Activated T-cell treated with anti-CD3 and anti-CD28 coated beads for 4 hours (primary cell): ENCODE measurements at regions not wholly inside any gene's neighbourhood (a gene's known extent, or its start where the extent isn't known, plus 50 kb on each side); places are given as distances from the start of the nearest gene placed in this dataset.

ENCODE experiments used
- DNase-seq: peaks from one replicate; pipeline ENCODE4 v3.0.0-alpha.2; 2020

DNA sequence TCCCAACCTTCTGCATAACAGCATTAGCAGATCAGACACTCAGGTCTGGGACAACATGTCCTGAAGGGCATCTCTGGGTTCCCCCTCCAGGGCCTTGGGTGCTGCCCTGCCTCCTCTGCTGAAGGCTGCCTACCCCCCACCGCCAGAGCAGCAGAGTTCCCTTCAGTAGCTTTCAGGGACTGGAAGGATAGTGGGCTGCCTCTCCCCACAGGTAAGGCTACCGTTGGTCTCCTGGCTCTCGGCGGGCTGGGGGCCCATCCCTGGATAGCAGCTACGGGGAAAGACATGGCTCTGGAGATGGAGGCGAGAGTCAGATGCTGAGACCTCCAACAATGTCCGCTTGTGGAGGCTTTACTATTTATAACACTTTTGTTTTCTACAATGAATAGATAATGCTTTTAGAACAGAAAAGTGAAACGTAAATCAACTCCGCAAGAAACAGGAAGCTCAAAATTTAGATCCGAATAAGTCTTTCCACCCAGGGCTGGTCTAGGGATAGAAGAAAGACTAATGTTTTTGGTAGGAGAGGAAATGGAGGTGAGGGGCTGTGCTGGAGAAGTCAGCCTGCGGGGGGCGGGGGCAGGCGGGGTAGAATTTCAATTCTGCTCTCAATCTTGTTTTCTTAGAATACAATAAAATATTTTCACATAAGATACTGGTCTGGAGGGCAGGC, 58.4 kb downstream of the ARL4C start:
- no peak for DNase-seq

DNA sequence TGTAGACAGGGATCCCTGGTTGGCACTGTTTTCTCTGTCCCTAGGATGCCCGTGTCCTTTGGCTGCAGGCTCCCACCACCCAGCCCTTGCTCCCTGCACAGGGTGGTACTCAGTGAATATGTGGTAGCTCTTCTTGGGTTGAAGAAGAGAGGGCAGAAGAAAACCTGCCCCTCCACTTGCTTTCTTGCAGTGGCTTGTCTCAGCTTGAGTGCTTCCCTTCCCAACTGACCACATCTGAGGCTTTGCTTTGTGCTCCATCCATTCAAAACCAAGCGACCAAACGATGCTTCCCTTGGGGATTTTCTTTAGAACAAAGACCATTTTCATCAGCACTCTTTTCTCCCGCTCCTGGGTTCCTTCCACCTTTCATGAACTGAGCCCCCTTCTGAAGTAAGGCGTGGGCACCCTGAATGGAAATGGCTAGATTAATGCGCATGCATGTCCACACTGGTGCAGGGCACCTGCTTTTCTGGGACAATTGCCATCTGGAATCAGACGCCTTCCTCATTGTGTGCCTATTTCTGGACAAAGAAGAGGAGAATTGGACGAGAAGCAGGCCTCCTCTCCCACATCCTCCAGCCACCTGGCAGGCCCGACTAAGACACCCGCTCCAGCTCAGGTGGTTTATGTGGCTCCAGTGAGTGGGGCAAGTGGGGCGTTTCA, 59.1 kb downstream of the ARL4C start:
- no peak for DNase-seq

DNA sequence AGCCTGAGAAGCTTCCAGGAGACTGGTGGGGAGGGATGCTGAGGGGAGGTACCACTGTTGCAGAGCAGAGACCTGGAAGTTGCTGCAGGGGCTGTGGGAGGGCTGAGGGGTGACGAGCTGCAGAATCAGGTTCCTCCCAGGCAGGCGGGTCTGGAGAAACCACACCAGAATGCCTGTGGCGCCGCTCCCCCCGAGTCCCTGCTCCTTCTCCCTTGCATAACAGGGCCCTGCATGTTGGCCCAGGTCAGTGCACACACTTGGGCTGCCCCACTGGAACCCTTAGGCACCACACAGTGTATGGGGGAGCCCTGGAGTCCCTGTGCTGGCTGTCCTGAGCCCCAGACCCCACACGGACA, 60.4 kb downstream of the ARL4C start:
- no peak for DNase-seq

DNA sequence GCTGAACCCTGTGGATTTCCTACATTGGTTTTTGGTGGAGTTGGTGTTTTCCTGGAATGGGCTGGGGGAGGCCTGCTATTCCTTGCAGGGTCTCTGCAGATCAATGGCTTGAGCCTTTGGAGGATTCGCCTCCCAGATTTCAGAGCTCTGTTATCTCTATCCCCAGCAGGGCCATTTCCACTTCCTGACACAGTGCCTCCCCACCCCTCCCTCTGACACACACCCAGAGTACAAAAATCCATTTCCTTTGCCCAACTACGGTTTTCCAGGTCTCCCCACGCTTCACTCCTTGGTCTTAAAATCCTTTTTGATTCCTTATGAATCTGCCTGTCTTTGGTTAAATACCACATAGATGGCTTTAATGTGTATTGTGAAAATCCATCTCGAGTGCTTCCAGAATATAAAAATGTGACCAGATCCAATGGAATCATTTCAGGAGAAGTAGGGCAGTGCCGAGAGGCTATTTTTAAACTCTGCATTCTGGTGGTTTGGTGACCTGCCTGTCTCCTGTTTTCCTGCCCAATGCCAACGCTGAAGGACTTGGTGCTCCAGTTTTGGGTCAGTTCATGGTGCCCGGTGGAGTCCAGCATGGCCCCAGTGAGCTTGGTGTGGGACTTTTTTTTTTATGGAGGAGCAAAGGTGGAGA, 60.9 kb downstream of the ARL4C start:
- DNase-seq: no peak

DNA sequence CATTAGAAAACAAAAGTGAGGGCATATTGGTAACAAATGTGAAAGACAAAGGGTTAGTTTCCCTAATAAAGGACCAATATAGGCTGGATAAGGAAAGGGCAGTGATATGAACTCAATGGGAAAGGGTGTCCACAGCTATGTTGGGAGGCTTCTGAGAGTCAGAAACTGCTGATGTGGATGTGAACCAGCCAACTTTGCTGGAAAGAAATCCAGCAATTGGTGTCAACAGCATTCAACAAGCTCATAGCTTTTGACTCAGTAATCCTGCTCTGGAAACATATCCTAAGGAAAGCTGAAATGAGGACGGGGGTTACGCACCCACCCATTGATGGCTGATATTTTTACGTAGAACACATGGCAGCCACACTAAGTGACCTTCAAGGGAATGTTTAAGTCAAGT, 63.7 kb downstream of the ARL4C start:
- no peak for DNase-seq

DNA sequence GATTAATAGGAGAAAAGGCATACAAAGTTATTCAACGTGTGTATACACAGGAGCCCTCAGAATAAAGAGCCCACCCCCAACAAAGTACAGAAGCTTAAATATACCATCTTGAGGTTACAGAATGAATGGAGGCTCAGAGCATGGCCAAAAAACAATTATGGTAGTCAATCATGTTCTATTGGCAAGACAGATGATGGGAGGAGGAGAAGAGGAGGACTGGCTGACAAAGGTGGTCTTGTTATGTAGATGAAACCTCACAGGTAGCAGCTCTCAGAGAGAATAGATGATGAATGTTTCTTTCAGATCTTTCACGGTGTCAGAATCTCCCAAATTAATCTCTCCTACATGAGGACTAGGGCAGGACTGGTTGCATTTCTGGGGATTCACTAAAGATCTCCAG, 66.0 kb downstream of the ARL4C start:
- no peak for DNase-seq

DNA sequence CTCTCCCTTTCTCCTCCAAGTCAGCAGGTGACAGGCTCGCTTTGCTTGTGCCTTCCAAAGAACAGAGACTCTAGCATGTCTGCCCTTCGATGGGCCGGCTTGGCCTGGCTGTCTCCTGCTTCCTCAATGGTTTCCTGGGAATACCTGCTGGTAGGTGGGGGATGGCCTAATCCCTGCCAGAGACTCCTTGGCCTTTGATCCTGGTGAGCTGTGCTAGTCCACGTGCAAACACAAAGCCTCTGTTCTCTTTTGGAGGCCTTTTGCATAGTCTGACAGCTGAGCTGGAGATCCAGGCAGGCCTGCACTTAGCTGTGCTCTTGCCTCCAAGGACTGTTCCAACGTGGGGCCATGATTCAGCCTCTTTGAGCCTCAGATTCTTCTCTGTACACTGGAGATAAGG, 67.6 kb downstream of the ARL4C start:
- DNase-seq: no peak

DNA sequence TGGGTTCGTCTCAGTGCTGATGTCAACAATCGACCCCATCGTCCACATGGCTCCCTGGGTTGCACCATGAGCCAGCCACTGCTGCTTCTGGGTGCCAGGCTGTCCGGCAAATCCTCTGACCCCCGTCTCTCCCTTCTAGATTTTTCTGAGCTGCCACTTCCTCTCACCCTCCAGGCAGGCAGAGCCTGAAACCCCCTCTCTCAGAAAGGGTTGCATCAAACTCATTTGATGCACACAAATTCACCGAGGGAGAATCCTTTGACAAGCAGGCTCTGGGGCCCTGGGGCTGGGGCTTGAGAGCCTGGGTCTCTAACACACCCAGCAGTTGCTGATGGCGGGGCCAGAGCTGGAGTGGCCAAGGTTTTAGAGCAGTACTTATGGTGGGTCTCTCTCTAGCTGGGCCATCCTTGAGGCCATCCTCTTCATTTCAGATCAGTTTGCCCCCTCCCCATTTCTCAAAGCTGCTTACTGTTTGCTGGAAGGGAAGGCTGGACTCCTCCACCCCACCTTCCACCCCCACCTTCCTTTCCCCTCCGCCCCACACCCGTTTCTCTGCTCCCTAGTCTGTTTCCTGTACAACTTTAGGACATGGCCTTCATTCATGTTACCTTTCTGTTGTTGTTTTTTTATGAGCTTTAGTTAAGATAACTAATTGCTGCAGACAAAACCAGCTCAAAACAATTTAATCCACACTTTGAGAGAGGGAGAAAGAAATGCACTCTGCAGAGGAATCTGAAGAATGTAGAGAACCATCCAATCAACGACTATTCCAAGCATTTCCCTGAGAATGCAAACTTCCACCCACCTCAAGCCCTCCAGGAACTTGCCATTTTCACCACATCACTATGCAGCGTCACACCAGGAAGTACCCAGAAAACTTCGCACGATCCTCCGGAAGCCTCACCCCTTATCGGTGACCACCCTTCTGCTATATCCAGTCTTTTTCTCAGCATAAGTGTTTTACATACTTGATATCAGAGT, 69.5 kb downstream of the ARL4C start:
- DNase-seq: no peak

DNA sequence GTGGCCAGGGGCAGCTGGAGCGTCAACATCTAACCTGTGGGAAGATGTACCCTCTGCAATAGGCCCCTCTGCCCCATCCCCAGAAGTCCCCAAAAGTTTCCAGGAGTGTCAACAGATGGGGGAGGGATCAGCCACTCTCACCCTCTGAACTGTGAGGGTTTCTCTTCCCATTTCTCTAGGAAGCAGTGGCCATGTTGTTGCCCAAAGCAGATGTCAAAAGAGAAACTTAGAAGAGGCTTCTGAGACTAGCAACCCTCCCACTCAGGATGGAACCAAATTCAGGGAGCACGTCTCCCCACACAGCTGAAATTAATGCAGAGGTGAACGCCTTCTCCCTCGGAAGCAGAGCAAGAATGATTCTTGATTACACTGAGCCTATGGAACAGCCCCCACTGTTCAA, 70.3 kb downstream of the ARL4C start:
- DNase-seq: no peak

DNA sequence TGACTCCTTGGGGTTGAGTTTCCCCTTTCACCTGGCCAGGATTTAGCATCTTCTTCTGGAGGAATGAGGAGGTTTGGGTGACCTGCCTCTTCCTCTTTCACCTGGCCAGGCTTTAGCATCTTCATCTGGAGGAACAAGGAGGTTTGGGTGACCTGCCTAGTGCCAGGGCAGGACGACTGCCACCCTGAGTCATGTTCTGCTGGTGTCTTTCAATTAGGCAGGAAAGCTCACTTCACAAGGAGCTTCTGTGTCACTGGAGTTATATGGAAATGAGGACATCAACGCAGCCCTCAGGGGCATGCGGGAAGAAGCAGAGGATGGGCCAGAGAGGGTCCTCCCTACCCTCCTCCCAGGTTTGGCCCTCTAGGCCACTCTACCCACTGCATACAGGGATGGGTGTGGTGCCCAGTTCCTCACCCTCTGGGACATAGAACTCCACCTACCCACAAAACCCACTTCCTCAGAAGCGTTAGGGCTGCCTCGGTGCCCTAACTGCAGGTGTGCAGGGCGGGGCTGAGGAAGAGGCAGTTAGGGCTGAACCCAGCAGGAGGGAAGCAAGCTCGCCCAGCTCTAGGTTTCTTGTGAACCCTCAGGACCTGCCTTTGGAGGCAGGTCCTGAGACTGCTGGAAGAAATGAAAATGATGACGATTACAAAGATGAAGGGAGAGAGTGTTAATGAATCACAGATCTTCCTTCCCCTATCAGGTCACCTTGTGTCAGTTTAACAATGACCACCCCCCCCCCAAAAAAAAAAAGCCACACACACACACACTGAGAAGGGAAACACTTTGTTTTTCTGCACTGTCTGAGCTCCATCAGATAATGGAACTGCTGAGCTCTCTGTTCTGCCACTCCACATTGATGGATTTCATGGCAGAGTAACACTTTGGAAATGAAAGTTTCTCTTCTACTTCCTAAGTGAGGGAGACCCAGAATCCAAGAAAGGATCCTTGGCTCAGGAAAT, 71.0 kb downstream of the ARL4C start:
- peak; percentile 47 for DNase-seq

DNA sequence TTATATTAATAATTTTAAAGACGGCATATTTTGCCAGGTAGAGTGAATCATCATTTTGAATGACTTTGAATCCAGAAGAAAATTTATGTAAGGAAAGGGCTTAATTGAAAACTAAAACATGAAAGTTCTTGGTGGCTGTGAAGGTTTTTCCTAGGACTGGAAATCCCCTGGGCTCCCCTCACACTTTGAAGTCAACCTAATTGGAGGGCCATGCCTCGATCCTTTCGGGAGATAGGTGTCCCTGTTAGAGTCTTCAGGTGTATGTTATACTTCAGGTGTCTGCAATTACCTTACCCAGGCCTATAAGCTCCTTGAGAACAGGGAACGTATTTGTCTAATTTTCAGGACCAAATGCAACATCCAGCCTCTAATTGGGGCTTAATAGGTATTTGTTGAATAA, 73.0 kb downstream of the ARL4C start:
- no peak for DNase-seq

DNA sequence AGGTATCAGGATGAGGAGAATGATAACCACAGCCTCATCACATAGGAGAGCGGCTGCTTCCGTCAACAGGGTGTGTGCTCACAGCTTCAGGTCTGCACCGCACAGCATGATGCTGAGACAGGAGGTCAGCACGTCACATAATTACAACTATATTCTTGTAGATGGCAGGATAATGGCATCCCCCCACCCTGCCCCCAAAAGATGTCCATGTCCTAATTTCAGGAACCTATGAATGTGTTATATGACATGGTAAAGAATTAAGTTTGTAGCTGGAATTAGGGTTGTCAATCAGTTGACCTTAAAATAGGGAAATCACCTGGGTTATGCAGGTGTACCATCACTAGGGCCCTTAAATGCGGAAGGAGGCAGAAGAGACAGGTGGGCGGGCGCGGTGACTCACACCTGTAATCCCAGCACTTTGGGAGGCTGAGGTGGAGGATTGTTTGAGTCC, 73.9 kb downstream of the ARL4C start:
- DNase-seq: peak; percentile 54

DNA sequence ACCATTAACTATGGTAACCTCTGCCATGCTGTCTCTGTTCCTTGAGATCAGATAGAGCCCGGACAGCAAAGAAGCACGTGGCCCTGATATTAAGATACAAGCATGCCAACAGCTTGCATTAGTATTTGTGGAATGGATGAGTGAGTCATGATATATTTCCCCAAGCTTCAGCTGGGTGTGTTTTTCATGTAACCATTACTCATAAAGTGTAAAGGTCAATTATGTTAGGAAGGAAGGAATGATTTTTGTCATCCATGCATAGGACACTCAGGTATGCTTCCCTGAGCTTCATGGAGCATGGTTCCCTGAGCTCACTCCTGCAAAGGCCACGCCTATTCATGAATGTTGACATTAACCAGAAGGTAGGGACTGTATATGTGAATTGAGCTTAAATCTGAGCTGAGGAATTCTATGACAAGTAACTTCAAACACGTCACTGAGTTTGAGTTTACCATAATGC, 74.6 kb downstream of the ARL4C start:
- no peak for DNase-seq

DNA sequence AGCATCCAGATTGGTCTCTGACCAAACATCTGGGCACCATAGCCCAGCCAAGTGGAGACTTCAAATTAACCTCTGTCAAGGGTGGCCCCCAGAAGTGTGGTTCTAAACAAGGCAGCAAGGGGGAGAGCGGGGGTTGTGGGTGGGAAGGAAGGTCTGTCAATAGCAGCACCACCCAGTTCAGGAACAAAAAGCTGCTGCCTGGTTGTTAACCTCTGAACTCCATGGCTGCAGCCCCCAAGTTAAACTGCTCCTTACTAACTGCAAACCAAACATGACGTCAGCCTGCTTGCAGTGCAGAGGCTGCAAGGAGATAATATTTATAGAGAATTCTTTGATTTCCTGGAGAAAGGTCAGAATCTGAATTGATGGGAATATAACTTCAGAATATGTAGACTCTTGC, 76.5 kb downstream of the ARL4C start:
- no peak for DNase-seq

DNA sequence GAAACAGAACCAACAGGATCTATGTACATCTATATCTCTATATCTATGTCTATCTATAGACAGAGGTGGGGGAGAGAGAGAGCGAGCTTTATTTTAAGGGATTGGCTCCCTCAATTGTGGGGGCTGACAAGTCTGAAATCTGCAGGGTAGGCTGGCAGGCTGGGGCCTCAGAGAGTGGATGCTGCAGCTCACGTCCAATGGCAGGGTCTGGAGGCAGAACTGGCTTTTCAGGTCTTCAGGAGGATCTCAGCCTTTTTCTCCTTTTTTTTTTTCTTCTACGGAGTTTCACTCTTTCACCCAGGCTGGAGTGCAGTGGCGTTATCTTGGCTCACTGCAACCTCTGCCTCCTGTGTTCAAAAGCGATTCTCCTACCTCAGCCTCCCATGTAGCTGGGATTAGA, 77.2 kb downstream of the ARL4C start:
- no peak for DNase-seq

DNA sequence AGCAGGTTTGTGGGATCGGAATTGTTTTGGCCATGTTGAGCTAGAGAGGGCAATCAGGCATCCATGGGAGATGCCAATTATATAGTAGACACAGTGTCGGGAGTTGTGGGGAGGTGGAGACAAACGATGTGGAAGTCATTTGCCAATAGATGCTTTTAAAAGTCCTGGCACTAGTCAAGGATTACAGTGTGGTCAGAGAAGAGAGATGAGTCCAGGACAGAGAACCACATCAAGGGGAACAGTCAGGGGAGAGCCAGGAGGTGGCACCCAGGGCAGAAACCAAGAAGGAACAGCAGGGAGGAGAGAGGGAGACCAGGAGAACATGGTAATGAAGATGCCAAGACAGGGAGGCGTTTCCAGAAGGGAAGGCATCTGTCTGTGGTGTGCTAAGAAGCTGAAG, 81.2 kb downstream of the ARL4C start:
- no peak for DNase-seq

DNA sequence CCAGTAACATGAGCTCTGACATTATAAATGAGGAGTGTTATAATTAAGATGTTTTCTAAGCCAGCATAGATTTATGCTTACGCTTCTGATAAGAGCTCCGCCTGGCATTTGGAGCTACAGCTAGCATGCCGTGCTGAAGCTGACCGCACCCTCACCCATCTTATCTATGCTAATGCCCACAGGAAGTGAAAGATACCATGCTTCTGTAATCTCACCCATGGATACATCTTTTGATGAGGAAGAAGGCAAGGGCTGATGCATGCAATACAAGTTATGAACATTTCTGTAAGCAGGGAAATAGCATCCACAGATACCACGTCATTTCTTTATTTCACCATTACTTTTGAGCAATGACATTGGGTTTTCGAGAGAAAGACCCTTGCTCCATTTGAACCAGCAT, 82.3 kb downstream of the ARL4C start:
- DNase-seq: no peak

DNA sequence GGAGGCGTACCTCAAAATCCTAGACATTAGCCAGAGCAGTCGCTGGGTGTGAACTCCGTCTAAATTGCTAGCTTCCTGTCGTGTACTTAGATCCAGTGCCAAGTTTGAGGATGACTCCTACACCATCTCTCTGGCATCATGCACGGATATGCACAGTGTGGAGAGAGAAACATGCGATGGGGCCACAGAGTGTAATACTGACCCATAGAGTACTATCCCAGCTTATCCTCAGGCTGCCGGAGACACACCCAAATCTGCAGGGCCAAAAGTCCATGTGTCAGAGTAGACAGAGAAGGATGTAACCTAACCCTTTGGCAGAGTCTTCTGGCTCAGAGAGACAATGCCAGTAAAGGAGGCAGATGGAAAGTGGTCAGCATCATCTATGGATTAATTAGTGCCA, 84.2 kb downstream of the ARL4C start:
- no peak for DNase-seq

DNA sequence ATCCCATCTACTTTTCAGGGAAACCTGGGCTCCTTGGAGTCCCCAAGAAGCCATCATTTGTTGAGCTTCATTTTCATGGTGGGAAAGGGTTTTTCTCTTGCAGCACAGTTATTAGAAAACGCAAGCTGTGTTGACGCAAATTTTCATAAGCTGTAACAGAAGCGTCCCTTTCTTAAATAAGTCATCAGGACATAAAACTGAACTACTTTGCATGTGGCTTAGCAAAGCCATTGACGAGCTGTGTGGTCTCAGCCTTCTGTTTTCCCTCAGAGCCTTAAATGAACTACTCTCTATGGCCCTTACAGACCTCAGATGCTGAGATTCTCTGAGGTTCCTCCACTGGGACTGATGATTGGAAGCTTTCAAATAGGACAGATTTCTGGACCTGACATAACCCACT, 85.1 kb downstream of the ARL4C start:
- no peak for DNase-seq

DNA sequence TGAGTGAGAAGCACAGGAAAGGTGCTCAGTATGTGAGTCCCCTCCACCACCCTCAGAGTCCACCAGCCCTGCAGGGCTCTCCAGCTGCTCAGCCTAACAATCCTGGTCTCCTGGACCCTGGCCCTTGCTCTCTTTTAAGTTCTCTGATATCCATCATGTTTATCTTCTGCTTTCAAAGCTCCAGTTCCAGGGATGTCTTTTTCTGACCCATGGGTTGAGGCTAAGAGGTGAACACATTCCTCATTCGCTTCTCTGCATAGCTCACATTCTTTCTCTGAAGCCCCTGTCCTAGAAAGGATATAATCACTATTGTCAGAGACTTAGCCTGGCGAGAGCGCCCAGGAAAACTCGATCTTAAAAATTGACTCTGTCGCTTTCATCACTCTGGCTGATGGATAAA, 86.4 kb downstream of the ARL4C start:
- DNase-seq: no peak

DNA sequence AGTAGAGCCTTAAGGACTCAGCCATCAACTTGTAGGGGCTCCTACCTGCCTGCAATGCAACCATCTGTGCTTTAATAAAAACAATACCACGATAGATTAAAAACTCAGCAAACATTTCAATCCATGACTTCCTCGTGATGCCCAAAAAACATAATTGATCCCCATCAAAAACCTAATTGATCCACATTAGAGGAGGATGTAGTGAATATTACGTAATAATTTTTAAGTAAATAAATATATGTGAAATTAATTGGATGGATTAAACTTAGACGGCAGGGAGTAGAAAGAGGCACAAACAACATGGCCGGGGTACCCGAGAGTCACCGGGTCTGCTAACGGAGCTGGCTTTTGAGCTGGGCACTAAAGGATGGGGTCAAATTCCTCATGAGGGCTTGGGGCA, 87.3 kb downstream of the ARL4C start:
- no peak for DNase-seq

DNA sequence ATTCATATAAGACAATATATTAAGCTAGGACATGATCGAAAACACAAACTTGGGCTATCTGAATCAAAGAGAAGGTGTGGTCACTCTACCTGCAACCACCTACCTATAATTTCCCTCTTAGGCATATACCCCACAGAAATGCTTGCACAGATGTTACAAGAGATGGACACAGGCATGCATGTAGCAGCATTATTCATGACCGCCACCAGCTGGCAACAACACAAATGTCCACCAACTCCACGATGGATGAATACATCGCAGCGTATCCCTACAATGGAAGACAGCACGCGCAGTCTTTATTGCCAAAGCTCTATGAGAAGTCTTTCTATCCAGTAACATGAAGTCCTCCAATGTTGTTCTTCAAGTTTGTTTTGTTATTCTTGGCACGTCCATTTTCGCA, 90.8 kb downstream of the ARL4C start:
- DNase-seq: no peak
